Uterus (tissue), 3 donors: ENCODE measurements at regions not wholly inside any gene's neighbourhood (a gene's known extent, or its start where the extent isn't known, plus 50 kb on each side); places are given as distances from the start of the nearest gene placed in this dataset.

Experiments
- DNase-seq, 2 donors: peaks; one replicate each; pipeline ENCODE4 v3.0.0-alpha.2; 2019 to 2020
- H3K27ac ChIP-seq, 2 donors: fragments of 200-600 bp; sonication (generic); 1 replicate in 1 of 2; 2 replicates in 1 of 2; pipeline ENCODE4 v1.5.1; 2016 to 2018
- H3K27me3 ChIP-seq, 2 donors: fragments of 200-600 bp; sonication (generic); one replicate each; pipeline ENCODE4 v1.5.1; 2018 to 2019; ENCODE audit warnings: control low read depth in 1 of 2
- H3K36me3 ChIP-seq, 2 donors: fragments of 200-600 bp; sonication (generic); one replicate each; pipeline ENCODE4 v1.5.1; 2019; ENCODE audit warnings: control low read depth in 1 of 2
- H3K4me1 ChIP-seq, 2 donors: fragments of 200-600 bp; sonication (generic); one replicate each; pipeline ENCODE4 v1.5.1; 2018 to 2019; ENCODE audit warnings: control low read depth in 1 of 2
- H3K4me3 ChIP-seq, 2 donors: fragments of 200-600 bp; sonication (generic); 1 replicate in 1 of 2; 2 replicates in 1 of 2; pipeline ENCODE4 v1.5.1; 2018 to 2019; ENCODE audit warnings: mild to moderate bottlenecking in 1 of 2
- H3K9me3 ChIP-seq, 2 donors: fragments of 200-600 bp; sonication (generic); one replicate each; pipeline ENCODE4 v1.5.1; 2019; ENCODE audit warnings: control low read depth in 1 of 2
- CTCF ChIP-seq, 4 experiments: fragments of 200-600 bp in 2 of 4; fragments of 450-650 bp in 2 of 4; sonication (generic) in 2 of 4; IDR thresholded peaks; one replicate each; pipeline ENCODE4 v1.5.1; 2016 to 2019; ENCODE audit warnings: antibody characterized with exemption in 4 of 4, mild to moderate bottlenecking in 2 of 4, moderate library complexity in 1 of 4
- POLR2A ChIP-seq, 2 donors: fragments of 450-650 bp; IDR thresholded peaks; one replicate each; pipeline ENCODE4 v1.6.1; 2016; ENCODE audit warnings: antibody characterized with exemption in 2 of 2, mild to moderate bottlenecking in 1 of 2, moderate library complexity in 1 of 2
- intact Hi-C: fragments of 100-400 bp; cut with DNase I; formaldehyde crosslinking; loops from one replicate; pipeline ENCODE4 v1.15.1; 2023; ENCODE audit warnings: low total_unique reads
- donor health status: DM: yes; HTN: yes; CAD: no.

GRCh38 chr7:157483515-157483914 lies 146.7 kb downstream of the DNAJB6 start:
- Histone ChIP-seq H3K27ac (no peak overlapping the region), H3K9me3 (no peaks in the 10 kb centered on the region), H3K36me3 (no peaks in the 10 kb centered on the region), H3K27me3 (no peaks in the 10 kb centered on the region), H3K4me1 (no peaks in the 10 kb centered on the region), H3K4me3 (no peak overlapping the region)
- TF ChIP-seq POLR2A (IDR thresholded peaks at IDR 0.05) = no peak
- TF ChIP-seq CTCF (IDR thresholded peaks at IDR 0.05) = no peak
- no peak for DNase-seq
- intact Hi-C loops = no loop called here

GRCh38 chr7:157483971-157484410 lies 147.2 kb downstream of the DNAJB6 start:
- Histone ChIP-seq H3K4me3 (no peak overlapping the region), H3K27me3 (no peaks in the 10 kb centered on the region), H3K36me3 (no peaks in the 10 kb centered on the region), H3K4me1 (no peaks in the 10 kb centered on the region), H3K27ac (no peak overlapping the region), H3K9me3 (no peaks in the 10 kb centered on the region)
- intact Hi-C loops = no loop called here
- no peak for DNase-seq
- no peak for TF ChIP-seq CTCF (IDR thresholded peaks at IDR 0.05)
- TF ChIP-seq POLR2A (IDR thresholded peaks at IDR 0.05) = no peak

GRCh38 chr7:157484411-157485081 lies 147.7 kb downstream of the DNAJB6 start:
- no peak for TF ChIP-seq POLR2A (IDR thresholded peaks at IDR 0.05)
- no peak for TF ChIP-seq CTCF (IDR thresholded peaks at IDR 0.05)
- Histone ChIP-seq H3K36me3 (no peaks in the 10 kb centered on the region), H3K27me3 (no peaks in the 10 kb centered on the region), H3K27ac (no peak overlapping the region), H3K4me1 (no peaks in the 10 kb centered on the region), H3K4me3 (no peak overlapping the region), H3K9me3 (no peaks in the 10 kb centered on the region)
- intact Hi-C loops = no loop called here
- DNase-seq = no peak

- H3K4me3 ChIP-seq = no peak overlapping the region
- no peaks in the 10 kb centered on the region for H3K4me1 ChIP-seq
- TF ChIP-seq CTCF (IDR thresholded peaks at IDR 0.05) = no peak
- TF ChIP-seq POLR2A (IDR thresholded peaks at IDR 0.05) = no peak
- H3K27me3 ChIP-seq = no peaks in the 10 kb centered on the region
- H3K27ac ChIP-seq = no peak overlapping the region
- no peaks in the 10 kb centered on the region for H3K9me3 ChIP-seq
- peak in 1 of 2 donors; percentile 5 for DNase-seq
- intact Hi-C loops = no loop called here
- H3K36me3 ChIP-seq = no peaks in the 10 kb centered on the region
Observed at GRCh38 chr7:157485361-157485831, 148.6 kb downstream of the DNAJB6 start.

GRCh38 chr7:157486007-157486755 lies 149.4 kb downstream of the DNAJB6 start:
- DNase-seq = no peak
- H3K27ac ChIP-seq = no peak overlapping the region
- no peaks in the 10 kb centered on the region for H3K27me3 ChIP-seq
- H3K4me1 ChIP-seq = no peaks in the 10 kb centered on the region
- no peaks in the 10 kb centered on the region for H3K36me3 ChIP-seq
- H3K4me3 ChIP-seq = no peak overlapping the region
- TF ChIP-seq CTCF (IDR thresholded peaks at IDR 0.05) (no peak), POLR2A (IDR thresholded peaks at IDR 0.05) (no peak)
- intact Hi-C loops = no loop called here
- H3K9me3 ChIP-seq = no peaks in the 10 kb centered on the region
